Naive thymus-derived CD4-positive, alpha-beta T cell (primary cell): ENCODE measurements at regions not wholly inside any gene's neighbourhood (a gene's known extent, or its start where the extent isn't known, plus 50 kb on each side); places are given as distances from the start of the nearest gene placed in this dataset.

ENCODE experiments used
- ATAC-seq: fragments of 150-1000 bp; cut with Tn5 transposase; 2 replicates; pipeline ENCODE4 v1.10.0; 2021; ENCODE audit warnings: mild to moderate bottlenecking, moderate library complexity
- CTCF ChIA-PET: fragments of 350-600 bp; sonication (Branson Sonifier 250); formaldehyde crosslinking; loops from one replicate; lab custom pipeline; 2021; ENCODE audit warnings: antibody characterized with exemption; lab: Charles Lee
- POLR2A ChIA-PET: fragments of 350-600 bp; sonication (Branson Sonifier 250); formaldehyde crosslinking; loops from one replicate; lab custom pipeline; 2021; ENCODE audit warnings: antibody characterized with exemption, inconsistent platforms; lab: Charles Lee
- DNase-seq, 9 donors: peaks; one replicate each; pipeline versions ENCODE4 v3.0.0 to v3.0.0-alpha.2; 2020 to 2022; ENCODE audit warnings: mixed read lengths in 1 of 9
- H3K27ac ChIP-seq: one replicate; pipeline ENCODE4 v1.7.0; 2013; ENCODE audit warnings: mild to moderate bottlenecking, low read depth, low read length, moderate library complexity
- H3K27me3 ChIP-seq, 2 donors: one replicate each; pipeline ENCODE4 v1.7.0; 2013; ENCODE audit warnings: low read length in 2 of 2, mild to moderate bottlenecking in 2 of 2, moderate library complexity in 2 of 2; ENCODE audit not compliant: control insufficient read depth in 2 of 2, insufficient read depth in 2 of 2
- H3K36me3 ChIP-seq, 3 experiments: 1 replicate in 2 of 3; 2 replicates in 1 of 3; pipeline ENCODE4 v1.7.0; 2013; ENCODE audit warnings: low read length in 3 of 3, mild to moderate bottlenecking in 3 of 3, moderate library complexity in 1 of 3; ENCODE audit not compliant: insufficient read depth in 3 of 3, control insufficient read depth in 2 of 3
- H3K4me1 ChIP-seq, 2 donors: one replicate each; pipeline ENCODE4 v1.7.0; 2013; ENCODE audit warnings: low read length in 2 of 2, mild to moderate bottlenecking in 2 of 2, moderate library complexity in 1 of 2; ENCODE audit not compliant: control insufficient read depth in 2 of 2, insufficient read depth in 2 of 2
- H3K4me3 ChIP-seq: 2 replicates; pipeline ENCODE4 v1.7.0; 2013; ENCODE audit warnings: mild to moderate bottlenecking, low read length
- H3K9me3 ChIP-seq, 3 experiments: 1 replicate in 2 of 3; 2 replicates in 1 of 3; pipeline ENCODE4 v1.7.0; 2013; ENCODE audit warnings: low read length in 3 of 3; ENCODE audit not compliant: control insufficient read depth in 2 of 3
- H3K27ac Mint-ChIP-seq, 9 donors: one replicate each; pipeline ENCODE4 v1.8.0; 2020 to 2022; ENCODE audit warnings: mixed read lengths in 9 of 9, mild to moderate bottlenecking in 8 of 9, moderate library complexity in 5 of 9, inconsistent platforms in 2 of 9
- H3K27me3 Mint-ChIP-seq, 5 donors: one replicate each; pipeline ENCODE4 v1.8.0; 2021 to 2022; ENCODE audit warnings: mixed read lengths in 5 of 5, mild to moderate bottlenecking in 1 of 5
- H3K36me3 Mint-ChIP-seq, 5 donors: one replicate each; pipeline ENCODE4 v1.8.0; 2020 to 2022; ENCODE audit warnings: mixed read lengths in 5 of 5, mild to moderate bottlenecking in 3 of 5, inconsistent platforms in 1 of 5
- H3K4me1 Mint-ChIP-seq, 7 donors: one replicate each; pipeline ENCODE4 v1.8.0; 2020 to 2022; ENCODE audit warnings: mixed read lengths in 7 of 7, mild to moderate bottlenecking in 3 of 7, inconsistent platforms in 1 of 7
- H3K4me3 Mint-ChIP-seq, 10 donors: one replicate each; pipeline ENCODE4 v1.8.0; 2020 to 2022; ENCODE audit warnings: mild to moderate bottlenecking in 10 of 10, mixed read lengths in 10 of 10, moderate library complexity in 6 of 10, inconsistent platforms in 2 of 10
- H3K9me3 Mint-ChIP-seq, 11 donors: one replicate each; pipeline ENCODE4 v1.8.0; 2020 to 2022; ENCODE audit warnings: mixed read lengths in 11 of 11, mild to moderate bottlenecking in 4 of 11, inconsistent platforms in 1 of 11, moderate library complexity in 1 of 11
- intact Hi-C, 2 donors: fragments of 100-400 bp; cut with micrococcal nuclease; formaldehyde crosslinking; loops; one replicate each; pipeline ENCODE4 v1.15.1; 2023

DNA sequence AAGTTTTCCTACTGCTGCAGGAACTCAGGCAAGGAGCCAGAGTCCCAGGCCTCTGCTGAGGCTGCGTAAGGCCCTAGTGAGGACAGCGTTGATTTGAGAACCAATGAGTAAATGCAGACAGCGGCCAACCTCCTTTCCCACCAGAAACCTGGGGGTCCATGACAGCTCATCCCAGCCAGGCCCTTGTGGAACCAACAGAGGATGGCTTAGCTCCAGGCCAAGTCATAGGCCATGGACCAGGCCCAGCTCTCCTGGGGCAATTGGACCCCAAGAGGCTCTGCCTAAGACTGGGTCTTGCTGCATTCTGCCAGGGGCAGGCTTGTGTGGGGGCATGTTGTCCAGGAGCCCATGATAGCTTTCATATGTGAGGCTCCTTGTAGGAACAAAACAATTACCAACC lies 65.4 kb upstream of the PPP1R3C start:
- no peaks in the 10 kb centered on the region for H3K9me3 Mint-ChIP-seq
- no peak overlapping the region for H3K4me3 Mint-ChIP-seq
- no peak overlapping the region for H3K27ac Mint-ChIP-seq
- Histone ChIP-seq H3K27ac (no peak overlapping the region), H3K36me3 (no peaks in the 10 kb centered on the region), H3K9me3 (no peaks in the 10 kb centered on the region), H3K27me3 (no peaks in the 10 kb centered on the region), H3K4me3 (no peak overlapping the region), H3K4me1 (no peaks in the 10 kb centered on the region)
- intact Hi-C loops, result no loop called here
- no peaks in the 10 kb centered on the region for H3K4me1 Mint-ChIP-seq
- ChIA-PET POLR2A (no interaction called here), CTCF (no interaction called here)
- H3K27me3 Mint-ChIP-seq, result peaks cover 0 to 25% (median 9%) of the 10 kb centered on the region in 5 donors
- ATAC-seq, result no peak
- DNase-seq, result no peak
- no peaks in the 10 kb centered on the region for H3K36me3 Mint-ChIP-seq

DNA sequence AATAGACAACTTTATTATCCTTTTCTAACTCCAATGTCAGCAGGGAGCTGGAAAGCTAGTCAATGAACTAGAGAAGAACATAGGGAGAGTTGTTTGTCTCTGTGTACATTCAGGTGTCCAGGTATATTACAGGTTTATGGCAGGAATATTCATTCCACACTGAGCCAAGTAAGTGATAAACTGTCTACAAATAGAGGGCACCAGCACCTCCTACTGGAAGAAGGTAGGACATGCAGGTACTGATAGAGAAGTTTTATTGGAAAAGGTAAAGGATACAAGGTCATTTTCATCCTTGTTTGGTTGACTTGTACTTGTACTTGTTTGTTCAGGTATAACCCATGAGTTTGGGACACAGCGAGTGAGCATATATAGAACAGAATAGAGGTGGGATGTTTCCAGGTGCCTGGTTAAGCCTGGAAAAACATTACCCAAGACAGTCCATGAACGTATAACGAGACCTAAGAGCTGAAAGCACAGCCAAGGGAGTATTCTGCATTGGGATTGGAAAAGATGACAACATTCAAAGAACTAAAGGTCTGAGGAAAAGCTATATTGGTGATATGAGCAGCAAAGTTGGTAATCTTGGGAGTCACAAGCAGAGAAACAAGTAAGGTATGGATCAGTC lies 61.4 kb upstream of the PPP1R3C start:
- DNase-seq (peak in 4 of 9 donors; percentile 4 to 17 (median 12)), ATAC-seq (no peak)
- intact Hi-C loops, result loop anchor here (1.0 kb wide), 1 partner anchor 396 kb away; no protein-coding TSS in a partner anchor
- H3K4me1 ChIP-seq, result no peaks in the 10 kb centered on the region
- H3K36me3 ChIP-seq, result no peaks in the 10 kb centered on the region
- ChIA-PET CTCF (no interaction called here), POLR2A (no interaction called here)
- no peak overlapping the region for H3K4me3 ChIP-seq
- Mint-ChIP-seq H3K36me3 (no peaks in the 10 kb centered on the region), H3K4me1 (peaks cover 0 to 5% (median 0%) of the 10 kb centered on the region in 7 donors), H3K4me3 (no peak overlapping the region), H3K27ac (no peak overlapping the region), H3K27me3 (peaks cover 0 to 8% (median 4%) of the 10 kb centered on the region in 5 donors), H3K9me3 (no peaks in the 10 kb centered on the region)
- H3K27me3 ChIP-seq, result no peaks in the 10 kb centered on the region
- H3K9me3 ChIP-seq, result no peaks in the 10 kb centered on the region
- H3K27ac ChIP-seq, result no peak overlapping the region

DNA sequence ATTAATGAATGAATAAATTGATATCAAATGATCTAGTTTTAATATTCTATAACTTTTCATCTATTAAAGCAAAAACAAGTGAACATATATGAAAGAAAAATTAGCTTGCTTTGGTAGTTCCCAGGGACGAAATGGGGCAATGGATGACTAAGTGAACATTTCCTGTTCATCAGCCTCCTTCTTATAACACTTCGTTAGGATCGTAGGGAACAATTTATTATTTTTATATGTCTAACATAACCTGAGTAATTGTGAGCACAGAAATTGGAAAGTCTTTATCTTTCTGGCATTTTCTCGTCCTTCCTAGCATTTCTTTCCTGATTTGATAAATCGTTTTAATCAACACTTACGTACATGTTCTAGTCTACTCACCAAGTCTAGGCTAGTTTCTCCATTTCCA lies 59.1 kb upstream of the PPP1R3C start:
- DNase-seq (no peak), ATAC-seq (no peak)
- no peaks in the 10 kb centered on the region for H3K9me3 Mint-ChIP-seq
- intact Hi-C loops, result no loop called here
- Histone ChIP-seq H3K4me3 (no peak overlapping the region), H3K27me3 (no peaks in the 10 kb centered on the region), H3K4me1 (no peaks in the 10 kb centered on the region), H3K27ac (no peak overlapping the region), H3K9me3 (no peaks in the 10 kb centered on the region), H3K36me3 (no peaks in the 10 kb centered on the region)
- POLR2A ChIA-PET, result no interaction called here
- H3K4me1 Mint-ChIP-seq, result peaks cover 0 to 5% (median 0%) of the 10 kb centered on the region in 7 donors
- CTCF ChIA-PET, result interaction anchor here (0.7 kb wide), 1 partner anchor 19 kb away, joined by 3 read pairs; no protein-coding TSS in a partner anchor
- peaks cover 0 to 8% (median 4%) of the 10 kb centered on the region in 5 donors for H3K27me3 Mint-ChIP-seq
- H3K36me3 Mint-ChIP-seq, result no peaks in the 10 kb centered on the region
- no peak overlapping the region for H3K27ac Mint-ChIP-seq
- no peak overlapping the region for H3K4me3 Mint-ChIP-seq

DNA sequence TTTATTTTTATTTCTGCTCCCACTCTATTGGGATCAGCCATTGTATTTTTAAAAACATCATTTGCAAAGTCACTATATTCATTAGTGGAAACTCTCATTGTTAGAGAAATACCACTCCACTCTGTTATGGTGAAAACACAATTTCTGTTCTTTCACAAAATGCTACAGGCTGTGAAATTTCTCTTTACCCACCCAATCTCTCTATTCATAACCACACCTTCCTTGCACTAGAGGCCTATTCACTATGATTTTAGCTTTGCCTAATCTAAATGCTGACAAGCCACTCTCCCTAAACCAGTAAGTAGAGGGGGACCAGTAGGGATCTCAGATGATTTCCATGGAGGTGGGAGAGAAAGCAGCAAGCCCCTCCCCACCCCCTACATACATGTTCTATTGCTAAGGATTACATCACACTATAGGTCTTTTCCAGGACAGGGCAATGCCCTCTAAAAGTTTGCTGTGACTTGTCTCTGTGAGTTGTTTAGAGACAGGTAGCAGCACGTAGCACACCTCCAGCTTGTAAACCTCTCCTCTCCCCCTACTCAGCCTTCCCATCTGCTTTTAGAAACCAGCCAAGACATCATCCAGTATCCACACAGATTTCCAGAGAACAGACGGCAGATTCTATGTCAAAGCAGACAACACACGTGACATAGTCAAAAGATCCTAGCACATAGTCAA lies 58.3 kb upstream of the PPP1R3C start:
- Histone ChIP-seq H3K4me1 (no peaks in the 10 kb centered on the region), H3K9me3 (no peaks in the 10 kb centered on the region), H3K4me3 (no peak overlapping the region), H3K27ac (no peak overlapping the region), H3K27me3 (no peaks in the 10 kb centered on the region), H3K36me3 (no peaks in the 10 kb centered on the region)
- peaks cover 0 to 8% (median 4%) of the 10 kb centered on the region in 5 donors for H3K27me3 Mint-ChIP-seq
- H3K9me3 Mint-ChIP-seq, result no peaks in the 10 kb centered on the region
- H3K4me3 Mint-ChIP-seq, result no peak overlapping the region
- intact Hi-C loops, result no loop called here
- POLR2A ChIA-PET, result no interaction called here
- H3K36me3 Mint-ChIP-seq, result no peaks in the 10 kb centered on the region
- no peak for DNase-seq
- no peak overlapping the region for H3K27ac Mint-ChIP-seq
- CTCF ChIA-PET, result no interaction called here
- H3K4me1 Mint-ChIP-seq, result peaks cover 0 to 5% (median 0%) of the 10 kb centered on the region in 7 donors
- ATAC-seq, result no peak

DNA sequence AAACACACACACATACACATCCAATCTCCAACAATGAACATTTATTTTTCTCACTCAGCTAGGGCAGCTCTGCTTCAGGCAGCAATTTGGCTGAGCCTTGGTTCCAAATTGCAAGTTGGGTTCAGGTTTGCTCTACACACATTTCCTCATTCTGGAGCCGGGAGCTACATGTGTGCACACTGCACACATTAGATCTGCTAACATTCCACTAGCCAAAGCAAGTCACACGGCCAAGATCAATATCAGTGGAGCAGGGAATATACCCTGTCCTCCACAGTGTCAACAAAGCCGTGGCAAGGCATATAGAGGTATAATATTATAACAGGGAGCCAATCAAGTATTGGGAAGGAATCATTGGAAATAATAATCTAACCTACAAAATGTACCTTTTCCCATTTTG lies 57.5 kb upstream of the PPP1R3C start:
- Mint-ChIP-seq H3K27me3 (peaks cover 0 to 8% (median 4%) of the 10 kb centered on the region in 5 donors), H3K4me3 (no peak overlapping the region), H3K36me3 (no peaks in the 10 kb centered on the region), H3K9me3 (no peaks in the 10 kb centered on the region), H3K27ac (no peak overlapping the region), H3K4me1 (peaks cover 0 to 5% (median 0%) of the 10 kb centered on the region in 7 donors)
- DNase-seq, result no peak
- POLR2A ChIA-PET, result no interaction called here
- Histone ChIP-seq H3K27me3 (no peaks in the 10 kb centered on the region), H3K4me1 (no peaks in the 10 kb centered on the region), H3K27ac (no peak overlapping the region), H3K36me3 (no peaks in the 10 kb centered on the region), H3K9me3 (no peaks in the 10 kb centered on the region), H3K4me3 (no peak overlapping the region)
- CTCF ChIA-PET, result no interaction called here
- intact Hi-C loops, result no loop called here
- ATAC-seq, result no peak

DNA sequence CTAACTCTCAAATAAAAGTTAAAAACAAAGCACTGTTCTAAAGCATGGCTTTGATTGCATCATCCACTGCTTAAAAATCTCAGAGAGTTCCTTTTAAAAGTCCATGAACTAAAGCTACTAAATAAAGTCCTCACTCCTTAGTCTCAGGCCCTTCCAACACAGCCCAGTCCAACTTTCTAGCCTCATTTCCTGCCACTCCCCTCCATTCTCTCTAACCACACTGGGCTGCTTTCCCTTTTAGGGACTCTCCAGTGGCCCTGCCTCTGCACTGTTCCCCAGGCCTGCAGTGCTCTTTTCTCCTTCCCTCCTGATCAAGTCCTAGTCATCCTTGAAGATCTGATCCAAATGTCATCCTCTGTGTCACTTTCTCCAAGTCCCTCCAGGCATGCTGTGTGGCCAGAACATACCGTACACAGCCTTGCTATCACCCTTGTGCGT lies 56.9 kb upstream of the PPP1R3C start:
- POLR2A ChIA-PET, result no interaction called here
- H3K4me1 Mint-ChIP-seq, result peaks cover 0 to 5% (median 0%) of the 10 kb centered on the region in 7 donors
- intact Hi-C loops, result no loop called here

DNA sequence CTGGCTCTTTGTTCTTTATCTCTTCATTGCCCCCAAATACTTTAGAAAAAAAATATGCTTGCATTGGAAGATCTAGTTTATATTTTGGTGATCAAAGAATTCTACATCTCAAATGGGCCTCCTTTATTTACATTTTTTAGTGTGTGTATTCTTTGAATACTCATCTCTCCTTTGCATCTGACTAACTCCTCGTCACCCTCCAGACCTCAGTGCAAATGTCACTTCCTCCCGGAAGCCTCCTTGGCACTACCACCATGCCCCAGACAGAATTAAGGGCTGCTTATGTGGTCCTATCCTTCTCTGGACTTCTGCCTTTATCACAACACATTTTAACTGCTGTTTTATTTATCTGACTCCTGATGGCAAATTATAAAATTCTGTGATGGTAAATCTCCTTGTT lies 52.0 kb upstream of the PPP1R3C start:
- Histone ChIP-seq H3K27me3 (no peaks in the 10 kb centered on the region), H3K4me1 (no peaks in the 10 kb centered on the region), H3K9me3 (no peaks in the 10 kb centered on the region), H3K27ac (no peak overlapping the region), H3K36me3 (no peaks in the 10 kb centered on the region), H3K4me3 (no peak overlapping the region)
- intact Hi-C loops, result no loop called here
- peaks cover 0 to 3% (median 0%) of the 10 kb centered on the region in 7 donors for H3K4me1 Mint-ChIP-seq
- CTCF ChIA-PET, result no interaction called here
- H3K27me3 Mint-ChIP-seq, result peaks cover 0 to 5% (median 4%) of the 10 kb centered on the region in 5 donors
- POLR2A ChIA-PET, result no interaction called here
- ATAC-seq (no peak), DNase-seq (no peak)
- no peak overlapping the region for H3K4me3 Mint-ChIP-seq
- no peaks in the 10 kb centered on the region for H3K36me3 Mint-ChIP-seq
- no peak overlapping the region for H3K27ac Mint-ChIP-seq
- no peaks in the 10 kb centered on the region for H3K9me3 Mint-ChIP-seq

More for the DNA sequence above, 56.9 kb upstream of the PPP1R3C start:
- no peaks in the 10 kb centered on the region for H3K27me3 ChIP-seq
- ATAC-seq (no peak), DNase-seq (no peak)
- H3K9me3 Mint-ChIP-seq, result no peaks in the 10 kb centered on the region
- CTCF ChIA-PET, result no interaction called here
- H3K27ac ChIP-seq, result no peak overlapping the region
- no peak overlapping the region for H3K4me3 ChIP-seq
- peaks cover 0 to 9% (median 4%) of the 10 kb centered on the region in 5 donors for H3K27me3 Mint-ChIP-seq
- no peaks in the 10 kb centered on the region for H3K36me3 Mint-ChIP-seq
- no peak overlapping the region for H3K4me3 Mint-ChIP-seq
- H3K4me1 ChIP-seq, result no peaks in the 10 kb centered on the region
- no peak overlapping the region for H3K27ac Mint-ChIP-seq
- H3K9me3 ChIP-seq, result no peaks in the 10 kb centered on the region
- H3K36me3 ChIP-seq, result no peaks in the 10 kb centered on the region
